ENCODE measurements at regions not wholly inside any gene's neighbourhood (a gene's known extent, or its start where the extent isn't known, plus 50 kb on each side); places are given as distances from the start of the nearest gene placed in this dataset.
"Not testable (repeated sequence)": the region's sequence is repeated elsewhere in the genome, so short reads cannot be mapped to it uniquely, and the experiment has no call there.

- not testable (repeated sequence) for H3K9me3 Mint-ChIP-seq; H3K36me3 ChIP-seq (ENCODE audit: insufficient read depth); H3K27ac ChIP-seq (ENCODE audit: low read depth); H4K20me1 ChIP-seq (replicated peaks; ENCODE audit: insufficient read depth); H3K4me1 ChIP-seq (ENCODE audit: insufficient read depth); H3F3A ChIP-seq (replicated peaks; ENCODE audit: low read depth); H3K79me2 ChIP-seq (replicated peaks; ENCODE audit: insufficient read depth); H3K4me3 ChIP-seq; H3K4me3 Mint-ChIP-seq; H3K27me3 ChIP-seq (ENCODE audit: insufficient read depth); H3K27ac Mint-ChIP-seq; DNase-seq (ENCODE audit: low spot score); H3K4me2 ChIP-seq; H2AFZ ChIP-seq; H3K9me2 ChIP-seq (ENCODE audit: insufficient read depth); H3K36me3 Mint-ChIP-seq (ENCODE audit: low read depth); ATAC-seq; H3K27me3 Mint-ChIP-seq (ENCODE audit: insufficient read depth, low read depth, poor library complexity)
- peaks cover 31% of the 10 kb centered on the region for H3K4me1 Mint-ChIP-seq
Observed at GRCh38 chr11:71655041-71655440, 72.4 kb upstream of the KRTAP5-11 start.

GRCh38 chr11:71656513-71656912 is 73.8 kb upstream of the KRTAP5-11 start:
- not testable (repeated sequence) for H3K4me2 ChIP-seq; H3K27me3 ChIP-seq (ENCODE audit: insufficient read depth); H3K9me2 ChIP-seq (ENCODE audit: insufficient read depth); ATAC-seq; H3K4me3 Mint-ChIP-seq; H2AFZ ChIP-seq; H4K20me1 ChIP-seq (replicated peaks; ENCODE audit: insufficient read depth); H3F3A ChIP-seq (replicated peaks; ENCODE audit: low read depth); H3K9me3 Mint-ChIP-seq; H3K4me3 ChIP-seq; H3K36me3 ChIP-seq (ENCODE audit: insufficient read depth); H3K27me3 Mint-ChIP-seq (ENCODE audit: insufficient read depth, low read depth, poor library complexity); H3K27ac ChIP-seq (ENCODE audit: low read depth); H3K27ac Mint-ChIP-seq; H3K79me2 ChIP-seq (replicated peaks; ENCODE audit: insufficient read depth); H3K4me1 ChIP-seq (ENCODE audit: insufficient read depth); DNase-seq (ENCODE audit: low spot score); H3K36me3 Mint-ChIP-seq (ENCODE audit: low read depth)
- peaks cover 27% of the 10 kb centered on the region for H3K4me1 Mint-ChIP-seq

- not testable (repeated sequence) for ATAC-seq; H4K20me1 ChIP-seq (replicated peaks; ENCODE audit: insufficient read depth); H3K9me3 Mint-ChIP-seq; H3K27me3 ChIP-seq (ENCODE audit: insufficient read depth); H3K9me2 ChIP-seq (ENCODE audit: insufficient read depth); H2AFZ ChIP-seq; H3K27ac Mint-ChIP-seq; H3F3A ChIP-seq (replicated peaks; ENCODE audit: low read depth); H3K4me3 ChIP-seq; H3K4me2 ChIP-seq; H3K27me3 Mint-ChIP-seq (ENCODE audit: insufficient read depth, low read depth, poor library complexity); H3K79me2 ChIP-seq (replicated peaks; ENCODE audit: insufficient read depth); H3K36me3 Mint-ChIP-seq (ENCODE audit: low read depth); H3K4me3 Mint-ChIP-seq; DNase-seq (ENCODE audit: low spot score); H3K36me3 ChIP-seq (ENCODE audit: insufficient read depth); H3K4me1 ChIP-seq (ENCODE audit: insufficient read depth); H3K27ac ChIP-seq (ENCODE audit: low read depth); H3K4me1 Mint-ChIP-seq
Observed at GRCh38 chr11:71664941-71665340, 82.3 kb upstream of the KRTAP5-11 start.

GRCh38 chr11:71698110-71698509 is 115.4 kb upstream of the KRTAP5-11 start:
- not testable (repeated sequence) for H3K36me3 Mint-ChIP-seq (ENCODE audit: low read depth); H3K4me3 Mint-ChIP-seq
- peaks cover 14% of the 10 kb centered on the region for H3K9me3 Mint-ChIP-seq

GRCh38 chr11:71698961-71699360 is 116.3 kb upstream of the KRTAP5-11 start:
- H3K27ac Mint-ChIP-seq; H3K4me3 ChIP-seq; H3K27me3 ChIP-seq (ENCODE audit: insufficient read depth); H3K79me2 ChIP-seq (replicated peaks; ENCODE audit: insufficient read depth); H3K4me1 ChIP-seq (ENCODE audit: insufficient read depth); H3K36me3 ChIP-seq (ENCODE audit: insufficient read depth); H3K9me2 ChIP-seq (ENCODE audit: insufficient read depth); H3F3A ChIP-seq (replicated peaks; ENCODE audit: low read depth); H3K27me3 Mint-ChIP-seq (ENCODE audit: insufficient read depth, low read depth, poor library complexity); H3K27ac ChIP-seq (ENCODE audit: low read depth); H3K4me3 Mint-ChIP-seq; H4K20me1 ChIP-seq (replicated peaks; ENCODE audit: insufficient read depth); H3K4me1 Mint-ChIP-seq; H2AFZ ChIP-seq; H3K36me3 Mint-ChIP-seq (ENCODE audit: low read depth); H3K4me2 ChIP-seq; ATAC-seq: not testable (repeated sequence)
- DNase-seq (ENCODE audit: low spot score) = peak; percentile 74
- TF ChIP-seq CTCF (conservative IDR thresholded peaks at IDR 0.05; ENCODE audit: low read depth in 2 of 2) = peak; percentile 63 to 66
- H3K9me3 Mint-ChIP-seq = peaks cover 14% of the 10 kb centered on the region

More at GRCh38 chr11:71698110-71698509, 115.4 kb upstream of the KRTAP5-11 start:
- not testable (repeated sequence) for H3K27ac ChIP-seq (ENCODE audit: low read depth); H3F3A ChIP-seq (replicated peaks; ENCODE audit: low read depth); H3K9me2 ChIP-seq (ENCODE audit: insufficient read depth); H3K4me2 ChIP-seq; H3K27ac Mint-ChIP-seq; H3K27me3 Mint-ChIP-seq (ENCODE audit: insufficient read depth, low read depth, poor library complexity); DNase-seq (ENCODE audit: low spot score); H2AFZ ChIP-seq; H3K4me1 ChIP-seq (ENCODE audit: insufficient read depth); ATAC-seq; H3K36me3 ChIP-seq (ENCODE audit: insufficient read depth); H3K4me3 ChIP-seq; H3K27me3 ChIP-seq (ENCODE audit: insufficient read depth); H4K20me1 ChIP-seq (replicated peaks; ENCODE audit: insufficient read depth); H3K79me2 ChIP-seq (replicated peaks; ENCODE audit: insufficient read depth); H3K4me1 Mint-ChIP-seq

- H3K79me2 ChIP-seq (replicated peaks; ENCODE audit: insufficient read depth); H3K4me1 ChIP-seq (ENCODE audit: insufficient read depth); H2AFZ ChIP-seq; H3K4me2 ChIP-seq; H4K20me1 ChIP-seq (replicated peaks; ENCODE audit: insufficient read depth); H3K4me1 Mint-ChIP-seq; H3F3A ChIP-seq (replicated peaks; ENCODE audit: low read depth); H3K27ac Mint-ChIP-seq; H3K27me3 ChIP-seq (ENCODE audit: insufficient read depth); H3K9me2 ChIP-seq (ENCODE audit: insufficient read depth); DNase-seq (ENCODE audit: low spot score); H3K27me3 Mint-ChIP-seq (ENCODE audit: insufficient read depth, low read depth, poor library complexity); H3K4me3 Mint-ChIP-seq; ATAC-seq; H3K36me3 ChIP-seq (ENCODE audit: insufficient read depth); H3K27ac ChIP-seq (ENCODE audit: low read depth); H3K36me3 Mint-ChIP-seq (ENCODE audit: low read depth); H3K4me3 ChIP-seq: not testable (repeated sequence)
- H3K9me3 Mint-ChIP-seq = peaks cover 14% of the 10 kb centered on the region
Observed at GRCh38 chr11:71701435-71702291, 119.0 kb upstream of the KRTAP5-11 start.

Measured in GM23338 (cell line).